NCI-H774 (cell line): ENCODE measurements at regions not wholly inside any gene's neighbourhood (a gene's known extent, or its start where the extent isn't known, plus 50 kb on each side); places are given as distances from the start of the nearest gene placed in this dataset.
"Not testable (repeated sequence)": the region's sequence is repeated elsewhere in the genome, so short reads cannot be mapped to it uniquely, and the experiment has no call there.

ENCODE experiments used
- DNase-seq: peaks from one replicate; lab custom pipeline; 2025; lab: John Stamatoyannopoulos, UW

GRCh38 chr1:194809665-194810064 lies 1623.3 kb upstream of the B3GALT2 start:
- no peak for DNase-seq

GRCh38 chr1:194809215-194809614 lies 1622.8 kb upstream of the B3GALT2 start:
- no peak for DNase-seq

GRCh38 chr1:194807530-194808220 lies 1621.3 kb upstream of the B3GALT2 start:
- DNase-seq = no peak

DNA sequence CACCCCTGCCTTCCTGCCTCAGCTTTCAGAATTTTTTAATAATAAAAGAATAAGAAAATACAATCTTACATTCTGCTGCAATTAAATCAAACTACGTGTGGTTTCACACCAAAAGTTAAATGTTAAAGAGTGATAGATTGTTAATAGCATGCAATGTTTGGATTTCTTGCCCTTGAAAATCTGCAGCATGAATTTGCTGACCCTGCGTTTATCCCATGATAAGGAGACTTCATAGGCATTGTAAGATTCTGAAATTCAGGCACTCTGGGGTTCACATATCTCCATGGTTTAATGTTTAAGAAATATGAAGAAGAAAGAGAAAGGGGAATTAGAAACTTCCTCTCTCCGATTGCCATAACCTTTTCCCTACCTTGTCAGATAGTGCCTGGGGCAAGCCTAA lies 1616.2 kb upstream of the B3GALT2 start:
- no peak for DNase-seq

DNA sequence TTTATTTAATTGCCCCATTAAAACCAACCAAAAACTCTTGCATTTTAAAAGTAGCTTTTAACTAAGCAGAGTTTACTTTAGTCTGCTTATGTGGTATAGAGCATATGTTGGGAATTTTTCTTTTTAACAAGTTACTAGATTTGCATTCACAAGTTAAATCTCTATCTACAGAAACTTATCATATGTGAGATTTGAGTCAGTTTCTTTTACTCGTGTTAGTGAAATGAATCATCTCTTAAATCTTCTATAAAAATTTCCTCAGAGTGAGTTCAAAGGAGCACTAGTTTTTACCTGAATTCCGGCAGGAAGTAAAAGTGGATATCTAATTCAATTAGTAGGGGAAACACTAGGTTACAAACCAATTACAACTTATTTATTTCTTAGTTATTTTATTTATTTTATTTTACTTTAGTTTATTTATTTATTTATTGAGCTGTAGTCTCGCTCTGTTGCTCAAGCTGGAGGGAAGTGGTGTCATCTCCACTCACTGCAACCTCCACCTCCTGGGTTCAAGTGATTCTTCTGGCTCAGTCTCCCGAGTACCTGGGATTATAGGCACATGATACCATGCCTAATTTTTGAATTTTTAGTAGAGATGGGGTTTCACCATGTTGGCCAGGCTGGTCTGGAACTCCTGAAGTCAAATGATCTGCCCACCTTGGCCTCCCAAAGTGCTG lies 1609.6 kb upstream of the B3GALT2 start:
- no peak for DNase-seq

- no peak for DNase-seq
Measured at GRCh38 chr1:194787001-194787400, 1600.6 kb upstream of the B3GALT2 start.

GRCh38 chr1:194786027-194786426 lies 1599.6 kb upstream of the B3GALT2 start:
- no peak for DNase-seq

DNA sequence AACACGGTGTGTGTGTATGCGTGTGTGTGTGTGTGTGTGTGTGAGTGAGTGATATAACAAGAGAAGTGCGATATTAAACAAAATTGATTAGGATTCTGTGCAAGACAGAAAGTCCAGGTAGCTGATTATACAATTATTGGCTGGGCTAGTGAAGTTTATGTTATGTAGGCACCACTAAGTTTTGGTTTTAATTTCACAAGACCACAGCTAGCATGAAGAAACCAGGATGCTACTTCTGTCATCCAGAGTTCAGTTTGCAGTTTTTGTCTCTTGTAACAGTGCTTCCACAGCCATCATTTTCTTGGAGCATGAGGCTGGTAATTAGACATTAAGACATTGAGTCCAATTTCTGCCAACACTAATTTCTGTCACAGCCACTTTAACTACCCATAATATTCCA lies 1590.2 kb upstream of the B3GALT2 start:
- no peak for DNase-seq

- DNase-seq = no peak
Measured at GRCh38 chr1:194774535-194774934, 1588.1 kb upstream of the B3GALT2 start.

GRCh38 chr1:194755241-194755994 lies 1569.0 kb upstream of the B3GALT2 start:
- no peak for DNase-seq

DNA sequence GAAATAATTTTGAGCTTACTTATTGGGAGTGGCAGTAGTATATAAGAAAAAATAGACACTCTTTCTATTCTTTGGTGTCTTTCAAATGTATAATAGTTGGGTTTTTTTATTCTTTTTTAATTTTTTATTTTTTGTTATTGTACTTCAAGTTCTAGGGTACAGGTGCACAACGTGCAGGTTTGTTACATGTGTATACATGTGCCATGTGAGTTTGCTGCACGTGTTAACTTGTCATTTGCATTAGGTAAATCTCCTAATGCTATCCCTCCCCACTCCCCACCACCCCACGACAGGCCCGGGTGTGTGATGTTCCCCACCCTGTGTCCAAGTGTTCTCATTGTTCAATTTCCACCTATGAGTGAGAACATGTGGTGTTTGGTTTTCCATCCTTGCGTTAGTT lies 1552.4 kb upstream of the B3GALT2 start:
- DNase-seq = not testable (repeated sequence)

DNA sequence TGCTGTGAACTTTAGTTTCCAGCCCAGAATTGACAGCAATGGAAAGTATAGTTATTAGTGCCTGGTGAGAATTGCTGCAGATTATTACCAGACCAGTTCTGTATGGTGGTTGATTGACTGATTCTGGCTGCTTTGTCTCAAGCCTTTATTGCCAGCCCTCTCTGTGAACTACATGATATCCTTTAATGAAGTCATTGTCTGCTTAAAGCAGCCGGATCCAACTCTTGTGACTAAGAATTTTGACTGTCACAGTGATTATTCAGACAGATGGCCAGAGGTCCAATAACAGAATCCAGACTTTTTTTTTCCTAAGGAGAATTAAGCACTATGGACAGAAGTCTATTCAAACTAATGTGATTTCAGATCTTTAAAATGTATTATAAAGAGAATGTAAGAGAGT lies 1548.6 kb upstream of the B3GALT2 start:
- DNase-seq = no peak

- DNase-seq = no peak
Measured at GRCh38 chr1:194731025-194731424, 1544.6 kb upstream of the B3GALT2 start.

GRCh38 chr1:194730304-194730703 lies 1543.9 kb upstream of the B3GALT2 start:
- DNase-seq = no peak

DNA sequence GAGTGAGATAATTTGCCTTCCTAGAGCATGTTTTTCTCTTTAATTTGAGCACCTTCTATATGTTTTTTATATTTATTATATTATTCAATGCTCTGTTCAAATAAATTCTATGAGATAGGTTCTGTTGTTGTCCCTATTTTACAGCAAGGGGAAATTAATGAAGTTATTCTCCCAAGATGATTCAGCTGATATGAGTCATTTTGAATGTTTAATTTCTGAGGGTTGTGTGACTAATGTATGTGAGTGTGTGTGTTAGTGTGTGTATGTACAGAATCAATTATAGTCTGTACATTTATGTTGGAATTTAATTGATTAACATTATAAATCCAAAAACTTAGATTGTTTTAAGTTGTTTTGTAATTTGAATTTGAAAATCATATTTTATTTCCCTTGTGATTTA lies 1536.7 kb upstream of the B3GALT2 start:
- no peak for DNase-seq

- DNase-seq = no peak
Measured at GRCh38 chr1:194717941-194718340, 1531.5 kb upstream of the B3GALT2 start.

DNA sequence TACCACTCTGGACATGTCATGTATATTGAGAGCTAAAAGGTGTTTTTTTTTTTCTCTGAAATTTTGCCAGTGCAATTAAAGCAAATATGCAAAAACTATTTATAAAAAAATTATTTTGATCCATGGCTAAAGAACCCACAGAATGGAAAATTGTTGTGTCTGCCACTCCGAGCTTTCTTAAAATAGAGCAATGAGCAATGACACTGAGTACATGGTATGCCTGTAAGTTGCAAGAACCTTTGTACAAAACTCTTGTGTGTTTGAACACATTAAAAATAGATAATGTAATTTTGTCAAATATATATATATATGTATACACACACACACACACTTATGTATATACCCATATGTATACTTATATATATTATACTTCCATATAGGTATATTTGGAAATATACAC lies 1530.9 kb upstream of the B3GALT2 start:
- DNase-seq = no peak

GRCh38 chr1:194710671-194711070 lies 1524.3 kb upstream of the B3GALT2 start:
- DNase-seq = no peak

- no peak for DNase-seq
Measured at GRCh38 chr1:194709439-194709838, 1523.0 kb upstream of the B3GALT2 start.

- DNase-seq = no peak
Measured at GRCh38 chr1:194707074-194707473, 1520.7 kb upstream of the B3GALT2 start.

DNA sequence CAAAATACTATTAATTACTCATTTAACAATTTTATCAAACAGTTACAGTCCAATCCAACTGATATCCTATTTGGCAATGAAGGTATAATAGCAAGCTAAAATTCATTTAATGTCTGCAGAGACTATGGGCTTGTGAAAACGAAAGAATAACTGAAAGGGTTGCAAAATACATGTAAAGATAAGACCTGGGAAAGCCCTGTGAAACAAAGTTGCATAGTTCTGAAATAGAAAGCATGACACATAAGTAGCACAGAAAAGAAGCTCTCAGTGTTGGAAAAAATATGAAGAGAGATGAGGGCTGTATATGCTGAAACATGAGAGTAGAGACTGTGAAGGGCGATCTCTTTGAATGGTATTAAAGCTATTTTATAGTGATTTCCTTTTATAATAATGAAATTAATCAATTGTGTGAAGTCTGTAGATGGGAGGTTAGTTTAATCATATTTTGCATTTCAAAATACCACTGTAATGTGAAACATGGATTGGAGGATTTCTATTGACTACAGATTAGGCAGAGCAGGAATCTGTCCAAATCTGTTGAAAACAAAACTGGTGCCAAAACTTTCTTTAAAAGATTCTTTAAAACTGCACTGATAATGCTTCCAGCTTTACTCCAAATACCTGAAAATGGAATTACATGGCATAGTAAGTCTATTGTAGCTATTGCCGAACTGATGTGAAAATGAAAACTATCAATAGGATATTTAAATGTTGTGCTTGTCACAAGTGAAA lies 1518.9 kb upstream of the B3GALT2 start:
- DNase-seq = no peak

DNA sequence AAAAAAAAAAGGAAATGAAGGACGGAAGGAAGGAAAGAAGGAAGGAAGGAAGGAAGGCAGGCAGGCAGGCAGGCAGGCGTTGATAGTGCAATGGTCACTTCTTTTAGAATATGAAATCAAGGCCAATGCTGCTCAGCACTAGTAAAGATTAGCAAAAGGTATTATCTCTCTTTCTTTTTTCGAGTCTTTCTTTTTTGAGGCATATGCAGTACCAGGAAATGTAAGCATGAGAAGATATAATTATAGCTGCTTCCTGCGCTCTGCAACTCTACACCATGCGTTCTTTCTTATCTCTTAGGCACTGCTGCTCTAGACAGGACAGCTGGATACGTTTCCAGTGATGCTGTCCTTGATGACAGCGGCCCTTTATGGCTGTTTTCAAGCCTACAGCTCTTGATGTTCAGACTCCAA lies 1512.5 kb upstream of the B3GALT2 start:
- no peak for DNase-seq
